Colon (tissue), 2 donors: ENCODE measurements at regions not wholly inside any gene's neighbourhood (a gene's known extent, or its start where the extent isn't known, plus 50 kb on each side); places are given as distances from the start of the nearest gene placed in this dataset.
"Not testable (repeated sequence)": the region's sequence is repeated elsewhere in the genome, so short reads cannot be mapped to it uniquely, and the experiment has no call there.

Source experiments
- FAIRE-seq: peaks from 2 replicates; lab custom pipeline; 2012; peaks lifted over from hg19 to GRCh38; lab: Jason Lieb, UNC
- donor health status: control.
- donor health status: control.

GRCh38 chrX:142499992-142500391 lies 294.9 kb upstream of the MAGEC2 start:
- FAIRE-seq = no peak

- no peak for FAIRE-seq
Observed at GRCh38 chrX:142483965-142484364, 278.9 kb upstream of the MAGEC2 start.

GRCh38 chrX:142446349-142446748 lies 241.3 kb upstream of the MAGEC2 start:
- peak; percentile 21 for FAIRE-seq

- FAIRE-seq = no peak
Observed at GRCh38 chrX:142428916-142429315, 223.8 kb upstream of the MAGEC2 start.

GRCh38 chrX:142390998-142391397 lies 185.9 kb upstream of the MAGEC2 start:
- FAIRE-seq = not testable (repeated sequence)

DNA sequence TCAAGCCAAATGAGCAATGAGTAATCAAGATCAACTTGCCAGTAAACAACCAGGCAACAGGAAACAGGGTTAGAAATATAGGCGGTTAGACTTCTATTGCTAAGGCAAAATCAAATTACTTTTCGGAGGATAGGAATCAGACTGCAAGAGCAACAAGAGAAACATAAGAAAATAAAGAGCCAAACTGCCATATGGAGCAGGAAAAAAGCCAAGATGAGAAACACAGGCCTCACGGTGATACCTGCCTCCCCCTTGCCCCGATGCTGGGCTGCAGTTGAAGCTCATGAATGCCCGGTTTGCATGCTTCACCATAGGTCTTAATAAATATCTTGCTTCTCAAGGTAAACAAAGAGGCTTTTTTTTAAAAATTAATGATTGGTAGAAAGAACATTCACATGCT lies 158.4 kb upstream of the MAGEC2 start:
- no peak for FAIRE-seq

DNA sequence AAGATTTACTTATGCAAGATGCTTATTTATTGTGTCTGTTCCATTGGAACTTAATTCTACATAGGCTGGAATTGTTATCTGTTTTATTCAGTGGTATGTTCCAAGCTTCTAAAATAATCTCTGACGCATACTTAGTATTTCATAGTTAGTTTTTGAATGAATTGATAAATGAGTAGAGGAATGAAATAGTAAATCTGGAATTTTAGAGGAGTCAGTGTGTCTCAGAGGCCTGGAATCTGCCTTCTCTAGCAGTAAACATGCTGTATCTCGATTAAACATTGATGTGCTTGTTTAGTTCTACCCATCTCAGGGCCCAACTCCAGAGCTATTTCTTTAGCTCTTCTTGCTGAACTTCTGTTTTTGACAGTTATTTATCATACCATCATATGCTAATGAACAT lies 154.2 kb upstream of the MAGEC2 start:
- FAIRE-seq = no peak

GRCh38 chrX:142327182-142327581 lies 122.1 kb upstream of the MAGEC2 start:
- FAIRE-seq = no peak

DNA sequence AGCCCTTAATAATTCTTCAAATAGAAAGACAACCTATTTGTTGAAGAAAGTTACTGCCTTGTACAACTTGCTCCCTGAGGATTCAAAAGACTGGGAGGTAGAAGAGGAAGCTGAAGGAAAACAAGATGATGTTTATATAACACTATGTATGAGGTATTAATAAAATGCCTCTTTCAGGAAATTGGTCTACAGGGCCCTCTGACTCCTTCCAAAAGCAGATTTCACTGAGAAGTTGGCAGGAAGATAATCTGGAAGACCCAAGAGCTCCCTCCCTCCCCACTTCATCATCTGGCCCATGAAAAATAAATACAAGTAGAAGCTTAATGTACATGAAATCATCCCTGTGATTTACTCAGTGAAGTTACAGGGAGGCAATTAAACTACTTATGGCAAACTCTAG lies 107.5 kb upstream of the MAGEC2 start:
- no peak for FAIRE-seq

DNA sequence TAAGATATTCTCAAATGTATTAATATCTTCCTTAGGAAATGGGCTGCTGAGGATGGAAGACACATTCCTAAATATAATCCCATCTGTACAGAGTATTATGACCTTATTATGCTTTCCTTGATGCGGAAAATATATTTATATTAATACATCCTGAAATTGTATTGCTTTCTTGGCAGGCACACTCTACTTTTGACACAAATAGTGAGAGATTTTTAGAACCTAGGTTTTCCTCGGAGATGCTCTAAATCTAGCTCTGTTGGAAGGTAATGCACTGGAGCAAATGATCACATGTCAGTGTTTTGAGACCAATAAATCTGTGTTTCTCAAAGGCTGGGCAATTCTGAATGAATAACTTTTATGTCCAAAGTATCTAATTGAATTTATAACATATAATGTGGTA lies 94.3 kb upstream of the MAGEC2 start:
- no peak for FAIRE-seq

- FAIRE-seq = no peak
Observed at GRCh38 chrX:142296421-142296820, 91.3 kb upstream of the MAGEC2 start.

DNA sequence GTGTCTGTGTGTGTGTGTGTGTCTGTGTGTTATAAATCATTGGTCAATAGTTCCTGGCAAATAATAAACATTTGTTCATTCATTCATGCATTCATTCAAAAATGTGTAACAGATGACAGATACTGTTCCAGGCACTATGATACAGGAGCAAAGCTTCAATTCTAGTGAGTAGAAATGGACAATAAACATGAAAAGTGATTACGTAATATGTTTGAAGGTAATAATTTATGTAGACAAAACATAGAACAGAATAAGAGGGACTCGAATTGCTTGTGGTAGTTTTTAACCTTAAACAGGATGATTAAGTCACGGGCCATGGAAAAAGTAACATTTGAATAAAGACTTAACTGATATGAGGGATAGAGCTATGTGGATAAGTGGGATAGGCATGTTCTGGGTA lies 90.1 kb upstream of the MAGEC2 start:
- peak; percentile 78 for FAIRE-seq

DNA sequence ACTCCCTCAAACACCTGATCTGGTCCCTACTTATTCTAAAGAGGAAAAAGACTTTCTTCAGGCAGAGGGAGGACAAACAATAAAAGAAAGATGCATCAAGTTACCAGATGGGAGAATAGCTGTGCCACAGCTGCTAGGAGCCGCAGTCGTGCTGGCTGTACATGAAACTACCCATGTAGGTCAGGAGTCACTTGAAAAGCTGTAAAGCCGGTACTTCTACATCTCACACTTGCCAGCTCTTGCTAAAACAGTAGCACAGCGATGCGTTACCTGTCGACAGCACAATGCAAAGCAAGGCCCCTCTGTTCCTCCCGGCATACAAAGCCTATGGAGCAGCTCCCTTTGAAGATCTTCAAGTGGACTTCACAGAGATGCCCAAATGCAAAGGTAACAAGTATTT lies 65.1 kb upstream of the MAGEC2 start:
- not testable (repeated sequence) for FAIRE-seq

DNA sequence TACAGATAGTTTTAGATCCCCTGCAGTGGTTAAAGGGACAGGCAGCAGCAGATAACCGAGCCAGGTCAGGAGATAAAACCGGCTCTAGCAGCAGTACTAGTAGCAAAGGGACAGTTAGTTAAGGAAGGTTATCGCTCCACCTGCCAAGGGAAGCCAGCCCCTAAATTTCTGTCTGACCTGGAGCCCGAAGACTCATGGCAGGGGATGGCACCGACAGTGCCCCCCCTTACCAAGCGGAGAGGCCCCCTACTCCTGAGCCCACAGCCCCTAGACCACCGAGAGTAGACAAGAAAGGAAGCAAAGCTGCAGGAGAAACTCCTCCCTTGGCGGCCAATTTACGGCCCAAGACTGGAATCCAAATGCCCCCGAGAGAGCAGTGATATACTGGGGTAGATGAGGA lies 61.3 kb upstream of the MAGEC2 start:
- FAIRE-seq = no peak

GRCh38 chrX:142265549-142265948 lies 60.5 kb upstream of the MAGEC2 start:
- not testable (repeated sequence) for FAIRE-seq

GRCh38 chrX:142256935-142257334 lies 51.8 kb upstream of the MAGEC2 start:
- FAIRE-seq = no peak
